Keratinocyte (primary cell): ENCODE measurements at regions not wholly inside any gene's neighbourhood (a gene's known extent, or its start where the extent isn't known, plus 50 kb on each side); places are given as distances from the start of the nearest gene placed in this dataset.

ENCODE experiments used
- EZH2 ChIP-seq: IDR thresholded peaks from one replicate; pipeline ENCODE4 v1.6.1; 2012; ENCODE audit warnings: inconsistent platforms, mild to moderate bottlenecking, low read length, moderate library complexity
- TF ChIP-seq, protein P1 (sequence below), 3 experiments: IDR thresholded peaks in 1 of 3; conservative IDR thresholded peaks in 1 of 3; optimal IDR thresholded peaks in 1 of 3; 2 replicates in 2 of 3; 3 replicates in 1 of 3; pipeline versions ENCODE3 to v1.5.1; 2011; ENCODE audit warnings: low read length in 3 of 3, mild to moderate bottlenecking in 3 of 3, moderate library complexity in 2 of 3, control low read depth in 1 of 3, inconsistent platforms in 1 of 3; ENCODE audit not compliant: insufficient read depth in 2 of 3; ENCODE audit errors: extremely low read depth in 1 of 3

DNA sequence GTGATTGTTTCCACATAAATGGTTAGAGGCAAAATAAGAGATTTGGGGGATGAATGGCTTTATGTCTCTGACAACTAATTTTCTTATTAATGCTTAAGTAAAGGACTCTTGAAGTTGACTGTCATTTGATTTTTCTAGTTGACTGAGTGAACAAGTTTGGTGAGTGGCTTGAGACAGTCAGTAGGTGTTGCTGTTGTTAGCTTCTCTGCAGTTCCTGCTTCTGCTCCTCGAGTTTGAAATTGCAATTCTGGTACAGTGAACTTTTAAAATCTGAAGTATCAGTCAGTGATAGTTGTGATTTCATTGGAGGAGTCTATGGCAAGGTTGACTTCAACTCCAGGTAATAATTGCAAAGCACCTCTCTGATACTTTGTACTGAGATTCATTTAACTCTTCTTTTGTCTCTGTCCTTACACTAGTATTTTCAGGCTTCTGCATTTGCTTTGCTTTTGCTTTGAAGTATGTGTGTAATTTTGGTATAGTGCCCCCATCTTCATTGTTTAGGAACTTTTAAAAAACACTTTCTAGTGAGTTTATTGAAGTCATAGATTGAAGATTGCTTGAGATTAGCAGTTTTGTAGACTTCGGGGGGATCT is 415.5 kb downstream of the PCNX1 start:
- TF ChIP-seq, protein P1, sequence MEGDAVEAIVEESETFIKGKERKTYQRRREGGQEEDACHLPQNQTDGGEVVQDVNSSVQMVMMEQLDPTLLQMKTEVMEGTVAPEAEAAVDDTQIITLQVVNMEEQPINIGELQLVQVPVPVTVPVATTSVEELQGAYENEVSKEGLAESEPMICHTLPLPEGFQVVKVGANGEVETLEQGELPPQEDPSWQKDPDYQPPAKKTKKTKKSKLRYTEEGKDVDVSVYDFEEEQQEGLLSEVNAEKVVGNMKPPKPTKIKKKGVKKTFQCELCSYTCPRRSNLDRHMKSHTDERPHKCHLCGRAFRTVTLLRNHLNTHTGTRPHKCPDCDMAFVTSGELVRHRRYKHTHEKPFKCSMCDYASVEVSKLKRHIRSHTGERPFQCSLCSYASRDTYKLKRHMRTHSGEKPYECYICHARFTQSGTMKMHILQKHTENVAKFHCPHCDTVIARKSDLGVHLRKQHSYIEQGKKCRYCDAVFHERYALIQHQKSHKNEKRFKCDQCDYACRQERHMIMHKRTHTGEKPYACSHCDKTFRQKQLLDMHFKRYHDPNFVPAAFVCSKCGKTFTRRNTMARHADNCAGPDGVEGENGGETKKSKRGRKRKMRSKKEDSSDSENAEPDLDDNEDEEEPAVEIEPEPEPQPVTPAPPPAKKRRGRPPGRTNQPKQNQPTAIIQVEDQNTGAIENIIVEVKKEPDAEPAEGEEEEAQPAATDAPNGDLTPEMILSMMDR (optimal IDR thresholded peaks at IDR 0.05 in 1 of 3, IDR thresholded peaks at IDR 0.05 in 1 of 3, conservative IDR thresholded peaks at IDR 0.05 in 1 of 3; ENCODE audit: extremely low read depth in 1 of 3, insufficient read depth in 2 of 3, low read length in 3 of 3) = peak; percentile 57 to 71 (median 62)
- TF ChIP-seq EZH2 = no peak
